ENCODE measurements at regions not wholly inside any gene's neighbourhood (a gene's known extent, or its start where the extent isn't known, plus 50 kb on each side); places are given as distances from the start of the nearest gene placed in this dataset.

- no peaks in the 10 kb centered on the region for H3K9me3 ChIP-seq
- no peaks in the 10 kb centered on the region for H3K36me3 ChIP-seq
- H3K27ac ChIP-seq = no peak overlapping the region
- H3K4me1 ChIP-seq = no peaks in the 10 kb centered on the region
- H3K27me3 ChIP-seq = no peaks in the 10 kb centered on the region
- H3K4me3 ChIP-seq = no peak overlapping the region
- DNase-seq (ENCODE audit: low spot score) = no peak
- TF ChIP-seq, protein P1, sequence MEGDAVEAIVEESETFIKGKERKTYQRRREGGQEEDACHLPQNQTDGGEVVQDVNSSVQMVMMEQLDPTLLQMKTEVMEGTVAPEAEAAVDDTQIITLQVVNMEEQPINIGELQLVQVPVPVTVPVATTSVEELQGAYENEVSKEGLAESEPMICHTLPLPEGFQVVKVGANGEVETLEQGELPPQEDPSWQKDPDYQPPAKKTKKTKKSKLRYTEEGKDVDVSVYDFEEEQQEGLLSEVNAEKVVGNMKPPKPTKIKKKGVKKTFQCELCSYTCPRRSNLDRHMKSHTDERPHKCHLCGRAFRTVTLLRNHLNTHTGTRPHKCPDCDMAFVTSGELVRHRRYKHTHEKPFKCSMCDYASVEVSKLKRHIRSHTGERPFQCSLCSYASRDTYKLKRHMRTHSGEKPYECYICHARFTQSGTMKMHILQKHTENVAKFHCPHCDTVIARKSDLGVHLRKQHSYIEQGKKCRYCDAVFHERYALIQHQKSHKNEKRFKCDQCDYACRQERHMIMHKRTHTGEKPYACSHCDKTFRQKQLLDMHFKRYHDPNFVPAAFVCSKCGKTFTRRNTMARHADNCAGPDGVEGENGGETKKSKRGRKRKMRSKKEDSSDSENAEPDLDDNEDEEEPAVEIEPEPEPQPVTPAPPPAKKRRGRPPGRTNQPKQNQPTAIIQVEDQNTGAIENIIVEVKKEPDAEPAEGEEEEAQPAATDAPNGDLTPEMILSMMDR (IDR thresholded peaks at IDR 0.05) = no peak
Observed at GRCh38 chr4:107541511-107541910, 178.5 kb downstream of the PAPSS1 start.

GRCh38 chr4:107531927-107532326 is 188.1 kb downstream of the PAPSS1 start:
- Histone ChIP-seq H3K27ac (no peak overlapping the region), H3K4me1 (no peaks in the 10 kb centered on the region), H3K36me3 (no peaks in the 10 kb centered on the region), H3K4me3 (no peak overlapping the region), H3K9me3 (peaks cover 0 to 14% of the 10 kb centered on the region in 2 donors), H3K27me3 (no peaks in the 10 kb centered on the region)
- no peak for DNase-seq (ENCODE audit: low spot score)
- TF ChIP-seq, protein P1 (IDR thresholded peaks at IDR 0.05) = no peak

DNA sequence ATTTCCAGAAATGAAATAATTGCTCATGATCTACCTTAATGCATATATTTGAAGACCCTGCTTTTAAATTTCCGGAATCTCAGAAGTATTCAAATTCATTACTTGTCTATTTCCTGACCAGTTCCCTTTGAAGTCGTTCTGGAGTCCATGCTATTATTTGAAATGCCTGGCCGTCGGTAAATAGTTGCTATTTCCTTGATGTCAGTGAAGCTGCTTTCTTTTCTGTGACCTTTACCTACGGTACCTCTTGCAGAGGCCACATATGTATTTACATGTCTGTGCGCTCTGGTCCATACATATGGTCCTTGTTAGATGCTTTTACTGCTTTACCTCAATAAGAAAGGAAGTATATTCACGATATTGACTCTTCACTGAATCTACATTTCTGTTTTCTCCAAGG is 199.7 kb downstream of the PAPSS1 start:
- H3K9me3 ChIP-seq = no peaks in the 10 kb centered on the region
- no peak for DNase-seq (ENCODE audit: low spot score)
- H3K27ac ChIP-seq = no peak overlapping the region
- no peak overlapping the region for H3K4me3 ChIP-seq
- no peaks in the 10 kb centered on the region for H3K4me1 ChIP-seq
- no peaks in the 10 kb centered on the region for H3K27me3 ChIP-seq
- no peaks in the 10 kb centered on the region for H3K36me3 ChIP-seq
- TF ChIP-seq, protein P1 (IDR thresholded peaks at IDR 0.05) = no peak

DNA sequence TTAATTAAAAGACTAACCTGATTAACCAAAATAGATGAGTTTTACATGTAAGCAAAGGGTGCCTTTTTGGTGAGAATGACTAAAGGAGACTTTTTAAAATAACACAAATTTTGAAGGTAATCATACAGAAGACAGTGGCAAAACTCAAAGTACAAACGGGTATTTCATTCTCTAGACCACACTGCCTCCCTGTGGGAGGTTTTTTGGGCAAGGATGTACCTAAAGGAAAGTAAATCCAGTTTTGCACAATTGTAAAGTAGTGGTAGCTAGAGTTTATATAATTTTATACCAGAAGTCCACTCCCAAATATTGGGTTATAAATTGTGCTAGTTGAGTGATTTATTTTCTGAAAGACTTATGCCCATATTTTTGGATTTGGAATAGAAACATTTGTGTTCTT is 201.0 kb downstream of the PAPSS1 start:
- no peak overlapping the region for H3K27ac ChIP-seq
- H3K9me3 ChIP-seq = no peaks in the 10 kb centered on the region
- H3K4me1 ChIP-seq = no peaks in the 10 kb centered on the region
- no peaks in the 10 kb centered on the region for H3K36me3 ChIP-seq
- TF ChIP-seq, protein P1 (IDR thresholded peaks at IDR 0.05) = peak in 1 of 2 donors; percentile 19
- H3K4me3 ChIP-seq = no peak overlapping the region
- DNase-seq (ENCODE audit: low spot score) = no peak
- H3K27me3 ChIP-seq = no peaks in the 10 kb centered on the region

DNA sequence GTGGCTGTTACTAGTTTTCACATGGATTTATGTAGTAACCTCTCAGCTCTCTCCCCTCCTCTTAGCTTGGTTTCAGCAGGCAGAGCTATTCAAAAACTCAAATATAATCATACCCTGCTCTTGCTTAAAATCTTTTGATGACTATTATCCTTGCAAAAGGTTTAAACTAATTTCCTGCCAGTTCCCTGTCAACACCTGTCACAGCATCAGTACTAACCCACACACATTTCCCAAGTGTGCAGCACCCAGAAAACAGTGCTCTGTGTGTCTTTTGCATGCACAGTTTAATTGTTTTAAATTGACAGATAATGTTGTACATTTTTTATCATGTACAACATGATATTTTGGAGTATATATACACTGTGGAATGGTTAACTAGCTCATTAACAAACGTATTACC is 202.0 kb downstream of the PAPSS1 start:
- no peak overlapping the region for H3K27ac ChIP-seq
- TF ChIP-seq, protein P1 (IDR thresholded peaks at IDR 0.05) = no peak
- DNase-seq (ENCODE audit: low spot score) = no peak
- no peaks in the 10 kb centered on the region for H3K4me1 ChIP-seq
- no peak overlapping the region for H3K4me3 ChIP-seq
- H3K9me3 ChIP-seq = no peaks in the 10 kb centered on the region
- H3K36me3 ChIP-seq = no peaks in the 10 kb centered on the region
- H3K27me3 ChIP-seq = no peaks in the 10 kb centered on the region

DNA sequence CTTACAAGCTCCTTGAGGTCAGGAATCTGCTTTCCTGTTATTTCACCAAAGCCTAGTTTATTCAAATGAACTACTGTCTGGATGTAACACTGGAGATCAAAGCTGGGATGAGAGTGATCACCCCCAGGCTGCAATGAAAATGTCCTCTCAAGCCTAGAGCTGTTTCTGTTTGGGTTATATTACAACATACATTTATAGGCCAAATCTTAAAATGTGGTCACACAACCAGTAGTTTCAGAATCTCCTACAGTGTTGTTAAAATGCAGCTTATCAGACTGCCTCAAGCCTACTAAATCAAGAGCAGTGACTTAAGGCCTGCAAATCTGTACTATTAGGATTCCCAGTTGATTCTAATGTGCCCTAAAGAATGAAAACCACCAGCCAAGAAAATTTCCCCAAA is 207.5 kb downstream of the PAPSS1 start:
- TF ChIP-seq, protein P1 (IDR thresholded peaks at IDR 0.05) = no peak
- H3K9me3 ChIP-seq = no peaks in the 10 kb centered on the region
- no peak overlapping the region for H3K4me3 ChIP-seq
- no peak overlapping the region for H3K27ac ChIP-seq
- DNase-seq (ENCODE audit: low spot score) = no peak
- H3K36me3 ChIP-seq = no peaks in the 10 kb centered on the region
- H3K27me3 ChIP-seq = no peaks in the 10 kb centered on the region
- H3K4me1 ChIP-seq = no peaks in the 10 kb centered on the region
